WTC11 (cell line): ENCODE measurements at regions not wholly inside any gene's neighbourhood (a gene's known extent, or its start where the extent isn't known, plus 50 kb on each side); places are given as distances from the start of the nearest gene placed in this dataset.

Experiments
- ATAC-seq: fragments of 200-7000 bp; cut with Tn5 transposase; 2 replicates; pipeline ENCODE4 v1.10.0; 2021; ENCODE audit warnings: mild to moderate bottlenecking, moderate library complexity
- CTCF ChIA-PET: fragments of 300-600 bp; sonication (Branson Sonifier 250); formaldehyde crosslinking; loops from one replicate; lab custom pipeline; 2021; ENCODE audit warnings: antibody characterized with exemption; lab: Charles Lee
- POLR2A ChIA-PET: fragments of 350-600 bp; sonication (Branson Sonifier 250); formaldehyde crosslinking; loops from one replicate; lab custom pipeline; 2021; ENCODE audit warnings: antibody characterized with exemption; lab: Charles Lee
- DNase-seq: peaks from one replicate; pipeline ENCODE4 v3.0.0; 2021; ENCODE audit warnings: low spot score
- H3K27ac Mint-ChIP-seq: 2 replicates; pipeline ENCODE4 v1.8.0; 2021; ENCODE audit warnings: mixed read lengths
- H3K27me3 Mint-ChIP-seq: 2 replicates; pipeline ENCODE4 v1.8.0; 2021; ENCODE audit warnings: low read depth, mild to moderate bottlenecking, moderate library complexity, mixed read lengths
- H3K36me3 Mint-ChIP-seq: 2 replicates; pipeline ENCODE4 v1.8.0; 2021; ENCODE audit warnings: mixed read lengths
- H3K4me1 Mint-ChIP-seq: 2 replicates; pipeline ENCODE4 v1.8.0; 2022; ENCODE audit warnings: mixed read lengths
- H3K4me3 Mint-ChIP-seq: 2 replicates; pipeline ENCODE4 v1.8.0; 2021; ENCODE audit warnings: mild to moderate bottlenecking, moderate library complexity, mixed read lengths
- H3K9me3 Mint-ChIP-seq: 2 replicates; pipeline ENCODE4 v1.8.0; 2021; ENCODE audit warnings: mixed read lengths
- CREB1 ChIP-seq: sonication (generic); formaldehyde crosslinking; IDR thresholded peaks from 2 replicates; pipeline ENCODE4 v1.8.0; 2023; ENCODE audit warnings: mild to moderate bottlenecking, missing genetic modification reagents
- E2F5 ChIP-seq: sonication (generic); formaldehyde crosslinking; IDR thresholded peaks from 2 replicates; pipeline ENCODE4 v1.8.1; 2022; ENCODE audit warnings: mild to moderate bottlenecking, moderate library complexity, missing genetic modification reagents
- ETV6 ChIP-seq: sonication (generic); formaldehyde crosslinking; IDR thresholded peaks from 2 replicates; pipeline ENCODE4 v1.8.1; 2022; ENCODE audit warnings: mild to moderate bottlenecking, missing genetic modification reagents
- FOXP1 ChIP-seq: sonication (generic); formaldehyde crosslinking; IDR thresholded peaks from 2 replicates; pipeline ENCODE4 v1.8.0; 2022; ENCODE audit warnings: missing genetic modification reagents, mild to moderate bottlenecking, moderate library complexity, borderline replicate concordance
- IRF1 ChIP-seq: sonication (generic); formaldehyde crosslinking; IDR thresholded peaks from 2 replicates; pipeline ENCODE4 v1.8.0; 2023; ENCODE audit warnings: missing genetic modification reagents
- JAZF1 ChIP-seq: fragments of 250-450 bp; sonication (Bioruptor Pico); IDR thresholded peaks from 2 replicates; pipeline ENCODE4 v1.9.0; 2021; ENCODE audit warnings: moderate library complexity, mild to moderate bottlenecking, inconsistent platforms
- MLX ChIP-seq: sonication (generic); formaldehyde crosslinking; IDR thresholded peaks from 2 replicates; pipeline ENCODE4 v1.8.1; 2023; ENCODE audit warnings: mild to moderate bottlenecking, missing genetic modification reagents, moderate library complexity
- NFE2L1 ChIP-seq: sonication (generic); formaldehyde crosslinking; IDR thresholded peaks from 2 replicates; pipeline ENCODE4 v1.8.1; 2023; ENCODE audit warnings: missing genetic modification reagents
- NFYB ChIP-seq: sonication (generic); formaldehyde crosslinking; conservative IDR thresholded peaks from 2 replicates; pipeline ENCODE4 v1.8.0; 2022; ENCODE audit warnings: low read depth, missing genetic modification reagents
- NR1H2 ChIP-seq: sonication (generic); formaldehyde crosslinking; IDR thresholded peaks from 2 replicates; pipeline ENCODE4 v1.9.0; 2021; ENCODE audit warnings: mild to moderate bottlenecking, moderate library complexity, missing genetic modification reagents
- OVOL2 ChIP-seq: fragments of 250-450 bp; sonication (Bioruptor Pico); IDR thresholded peaks from 2 replicates; pipeline ENCODE4 v1.9.0; 2021; ENCODE audit warnings: mild to moderate bottlenecking, borderline replicate concordance
- RELA ChIP-seq: sonication (generic); formaldehyde crosslinking; IDR thresholded peaks from 2 replicates; pipeline ENCODE4 v1.8.1; 2022; ENCODE audit warnings: missing genetic modification reagents, mild to moderate bottlenecking, borderline replicate concordance
- TCF7 ChIP-seq: sonication (generic); formaldehyde crosslinking; IDR thresholded peaks from 2 replicates; pipeline ENCODE4 v1.8.0; 2022; ENCODE audit warnings: mild to moderate bottlenecking, low read depth, missing genetic modification reagents, moderate library complexity
- TEAD4 ChIP-seq: sonication (generic); formaldehyde crosslinking; IDR thresholded peaks from 2 replicates; pipeline ENCODE4 v1.8.0; 2022; ENCODE audit warnings: mild to moderate bottlenecking, missing genetic modification reagents
- TP53 ChIP-seq: sonication (generic); formaldehyde crosslinking; IDR thresholded peaks from 2 replicates; pipeline ENCODE4 v1.8.1; 2023; ENCODE audit warnings: mild to moderate bottlenecking, missing genetic modification reagents
- USF1 ChIP-seq: sonication (generic); formaldehyde crosslinking; IDR thresholded peaks from 2 replicates; pipeline ENCODE4 v1.8.0; 2022; ENCODE audit warnings: mild to moderate bottlenecking, missing genetic modification reagents
- ZNF219 ChIP-seq: sonication (generic); formaldehyde crosslinking; IDR thresholded peaks from 2 replicates; pipeline ENCODE4 v1.8.0; 2023; ENCODE audit warnings: missing genetic modification reagents, mild to moderate bottlenecking, borderline replicate concordance
- ZNF232 ChIP-seq: sonication (generic); formaldehyde crosslinking; IDR thresholded peaks from 2 replicates; pipeline ENCODE4 v1.8.0; 2022; ENCODE audit warnings: mild to moderate bottlenecking, missing genetic modification reagents
- ZNF396 ChIP-seq: fragments of 250-450 bp; sonication (Bioruptor Pico); IDR thresholded peaks from 2 replicates; pipeline ENCODE4 v1.8.0; 2021; ENCODE audit warnings: mild to moderate bottlenecking, moderate library complexity, borderline replicate concordance
- ZNF416 ChIP-seq: fragments of 250-450 bp; sonication (Bioruptor Pico); IDR thresholded peaks from 2 replicates; pipeline ENCODE4 v1.9.0; 2021; ENCODE audit warnings: mild to moderate bottlenecking, inconsistent platforms
- TF ChIP-seq, protein P1 (sequence below): sonication (generic); formaldehyde crosslinking; IDR thresholded peaks from 2 replicates; pipeline ENCODE4 v1.8.1; 2022; ENCODE audit warnings: mild to moderate bottlenecking, missing genetic modification reagents, moderate library complexity, borderline replicate concordance
- TF ChIP-seq, protein P2 (sequence below): sonication (generic); formaldehyde crosslinking; conservative IDR thresholded peaks from 2 replicates; pipeline ENCODE4 v1.8.1; 2023; ENCODE audit warnings: mild to moderate bottlenecking, low read depth, missing genetic modification reagents, moderate library complexity
- TF ChIP-seq, protein P3 (sequence below): fragments of 250-450 bp; sonication (Bioruptor Pico); conservative IDR thresholded peaks from 2 replicates; pipeline ENCODE4 v1.9.0; 2021; ENCODE audit warnings: mild to moderate bottlenecking

DNA sequence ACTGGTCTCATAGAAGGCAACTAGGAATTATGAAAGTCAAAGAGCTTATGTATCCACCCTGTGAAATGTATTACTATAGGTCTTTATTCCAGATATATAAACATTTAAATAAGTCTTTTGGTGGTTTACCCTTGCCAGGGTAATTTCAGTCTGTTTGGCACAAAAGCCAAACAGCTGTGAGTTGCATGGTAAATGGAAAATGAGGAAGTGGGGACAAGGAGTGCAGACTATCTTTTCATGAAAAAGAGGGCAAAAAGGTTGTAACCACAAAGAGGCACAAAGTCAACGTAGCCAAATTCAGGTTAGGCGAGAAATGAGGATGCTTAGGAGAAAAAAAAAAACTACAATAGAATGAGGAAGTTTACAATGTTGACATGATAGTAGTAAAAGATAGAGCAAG, 492.3 kb upstream of the PRMT6 start (continued):
- TF ChIP-seq ZNF219 (CRISPR knock-in tag) (no peak), NFE2L1 (no peak), TCF7 (CRISPR knock-in tag) (no peak), FOXP1 (no peak), IRF1 (CRISPR knock-in tag) (no peak)
- TF ChIP-seq, protein P1, sequence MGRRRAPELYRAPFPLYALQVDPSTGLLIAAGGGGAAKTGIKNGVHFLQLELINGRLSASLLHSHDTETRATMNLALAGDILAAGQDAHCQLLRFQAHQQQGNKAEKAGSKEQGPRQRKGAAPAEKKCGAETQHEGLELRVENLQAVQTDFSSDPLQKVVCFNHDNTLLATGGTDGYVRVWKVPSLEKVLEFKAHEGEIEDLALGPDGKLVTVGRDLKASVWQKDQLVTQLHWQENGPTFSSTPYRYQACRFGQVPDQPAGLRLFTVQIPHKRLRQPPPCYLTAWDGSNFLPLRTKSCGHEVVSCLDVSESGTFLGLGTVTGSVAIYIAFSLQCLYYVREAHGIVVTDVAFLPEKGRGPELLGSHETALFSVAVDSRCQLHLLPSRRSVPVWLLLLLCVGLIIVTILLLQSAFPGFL, result no peak

DNA sequence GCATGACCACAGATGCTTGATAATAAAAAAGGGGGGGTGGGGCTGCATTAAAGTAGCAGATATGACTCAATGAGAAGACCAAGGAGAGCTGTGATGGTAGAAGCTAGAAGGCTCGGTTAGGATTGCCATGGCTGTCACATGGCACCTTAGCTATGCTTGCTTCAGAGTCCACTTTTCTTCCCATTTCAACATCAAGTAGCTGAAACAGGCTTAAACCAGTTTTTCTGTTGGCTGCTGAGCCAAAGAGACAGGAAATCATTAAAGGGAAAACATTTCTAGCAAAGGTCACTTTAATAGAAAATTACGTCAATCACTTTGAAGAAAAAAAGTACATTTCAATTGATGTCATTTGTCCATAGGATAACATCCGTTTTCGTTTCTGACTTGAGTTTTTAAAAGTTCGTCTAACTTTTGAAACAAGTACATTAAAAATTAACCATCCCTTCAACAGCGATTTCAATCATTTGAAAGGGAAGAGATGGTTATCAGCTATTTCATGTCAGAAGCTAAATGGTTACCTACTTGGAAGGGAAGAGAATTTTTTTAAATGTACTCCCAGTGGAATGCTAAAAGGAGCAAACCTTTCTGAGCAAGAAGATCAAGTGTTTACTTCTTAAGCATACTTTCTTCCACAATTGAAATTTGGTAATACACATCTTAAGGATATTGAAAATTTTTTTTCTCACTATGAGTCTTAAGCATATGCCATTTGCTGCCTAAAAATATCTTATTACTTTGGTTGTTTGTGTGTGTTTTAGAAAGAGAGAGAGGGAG, 488.1 kb upstream of the PRMT6 start:
- ChIA-PET CTCF (no interaction called here), POLR2A (no interaction called here)
- no peaks in the 10 kb centered on the region for H3K27me3 Mint-ChIP-seq
- no peaks in the 10 kb centered on the region for H3K36me3 Mint-ChIP-seq
- ATAC-seq (no peak), DNase-seq (no peak)
- H3K27ac Mint-ChIP-seq, result no peak overlapping the region
- TF ChIP-seq JAZF1 (CRISPR knock-in tag) (no peak), TEAD4 (no peak), NR1H2 (no peak), ZNF416 (CRISPR knock-in tag) (no peak), ZNF396 (CRISPR knock-in tag) (no peak), ZNF219 (CRISPR knock-in tag) (no peak), NFYB (no peak)
- no peak overlapping the region for H3K4me3 Mint-ChIP-seq
- H3K4me1 Mint-ChIP-seq, result peaks cover 8% of the 10 kb centered on the region
- peaks cover 20% of the 10 kb centered on the region for H3K9me3 Mint-ChIP-seq

DNA sequence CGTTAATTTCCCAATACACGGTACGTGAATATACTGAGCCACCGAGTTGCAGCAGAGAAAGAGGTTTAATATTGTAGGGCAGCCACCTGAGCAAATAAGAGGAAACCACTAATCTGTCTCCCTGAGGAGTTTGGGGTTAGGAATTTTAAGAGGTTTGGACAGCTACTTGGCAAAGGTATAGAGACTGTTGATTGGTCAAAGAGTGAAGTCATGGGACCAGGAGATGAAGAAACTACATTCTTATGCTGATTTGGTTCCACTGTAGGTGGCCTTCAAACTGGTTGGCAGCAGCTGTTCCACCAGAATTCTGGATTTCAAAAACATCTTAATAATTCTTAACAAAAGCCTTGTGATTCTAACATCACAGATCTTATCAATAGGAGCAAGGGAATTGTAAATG, 485.4 kb upstream of the PRMT6 start:
- DNase-seq (no peak), ATAC-seq (peak; percentile 61)
- TF ChIP-seq TCF7 (CRISPR knock-in tag) (no peak), USF1 (CRISPR knock-in tag) (no peak), ZNF232 (CRISPR knock-in tag) (no peak), TP53 (no peak)
- TF ChIP-seq, protein P2, sequence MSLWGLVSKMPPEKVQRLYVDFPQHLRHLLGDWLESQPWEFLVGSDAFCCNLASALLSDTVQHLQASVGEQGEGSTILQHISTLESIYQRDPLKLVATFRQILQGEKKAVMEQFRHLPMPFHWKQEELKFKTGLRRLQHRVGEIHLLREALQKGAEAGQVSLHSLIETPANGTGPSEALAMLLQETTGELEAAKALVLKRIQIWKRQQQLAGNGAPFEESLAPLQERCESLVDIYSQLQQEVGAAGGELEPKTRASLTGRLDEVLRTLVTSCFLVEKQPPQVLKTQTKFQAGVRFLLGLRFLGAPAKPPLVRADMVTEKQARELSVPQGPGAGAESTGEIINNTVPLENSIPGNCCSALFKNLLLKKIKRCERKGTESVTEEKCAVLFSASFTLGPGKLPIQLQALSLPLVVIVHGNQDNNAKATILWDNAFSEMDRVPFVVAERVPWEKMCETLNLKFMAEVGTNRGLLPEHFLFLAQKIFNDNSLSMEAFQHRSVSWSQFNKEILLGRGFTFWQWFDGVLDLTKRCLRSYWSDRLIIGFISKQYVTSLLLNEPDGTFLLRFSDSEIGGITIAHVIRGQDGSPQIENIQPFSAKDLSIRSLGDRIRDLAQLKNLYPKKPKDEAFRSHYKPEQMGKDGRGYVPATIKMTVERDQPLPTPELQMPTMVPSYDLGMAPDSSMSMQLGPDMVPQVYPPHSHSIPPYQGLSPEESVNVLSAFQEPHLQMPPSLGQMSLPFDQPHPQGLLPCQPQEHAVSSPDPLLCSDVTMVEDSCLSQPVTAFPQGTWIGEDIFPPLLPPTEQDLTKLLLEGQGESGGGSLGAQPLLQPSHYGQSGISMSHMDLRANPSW (CRISPR knock-in tag), result no peak
- Mint-ChIP-seq H3K4me1 (peaks cover 8% of the 10 kb centered on the region), H3K27ac (no peak overlapping the region), H3K27me3 (no peaks in the 10 kb centered on the region), H3K9me3 (peaks cover 27% of the 10 kb centered on the region), H3K36me3 (no peaks in the 10 kb centered on the region), H3K4me3 (no peak overlapping the region)
- POLR2A ChIA-PET, result no interaction called here
- CTCF ChIA-PET, result no interaction called here

DNA sequence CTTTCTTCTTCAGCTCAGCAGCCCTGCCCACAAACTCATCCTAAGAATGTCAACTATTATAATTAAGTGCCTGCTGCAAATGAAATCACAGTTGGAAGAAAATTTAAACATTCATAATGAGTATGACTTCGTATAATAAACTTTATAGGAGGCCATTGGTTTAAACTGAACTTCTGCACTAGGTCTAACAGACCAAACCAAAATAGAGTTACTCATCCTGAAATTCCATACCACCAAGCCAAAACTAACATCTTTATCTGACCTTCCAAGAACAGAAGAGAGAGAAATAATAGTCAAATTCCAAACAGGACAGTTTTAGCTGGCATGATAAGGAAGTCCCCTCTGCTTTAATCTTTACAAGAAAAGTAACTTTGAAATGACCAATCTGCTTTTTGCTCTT, 472.4 kb upstream of the PRMT6 start:
- Mint-ChIP-seq H3K36me3 (peaks cover 7% of the 10 kb centered on the region), H3K4me3 (no peak overlapping the region), H3K27ac (no peak overlapping the region), H3K4me1 (no peaks in the 10 kb centered on the region), H3K27me3 (no peaks in the 10 kb centered on the region; the same call in 1 of the 2 replicates), H3K9me3 (peaks cover 33% of the 10 kb centered on the region)
- DNase-seq (no peak), ATAC-seq (no peak)
- CTCF ChIA-PET, result no interaction called here
- POLR2A ChIA-PET, result no interaction called here
- TF ChIP-seq RELA (CRISPR knock-in tag) (no peak), E2F5 (CRISPR knock-in tag) (no peak), OVOL2 (CRISPR knock-in tag) (no peak), MLX (CRISPR knock-in tag) (no peak), ETV6 (CRISPR knock-in tag) (no peak), CREB1 (no peak)
- TF ChIP-seq, protein P3, sequence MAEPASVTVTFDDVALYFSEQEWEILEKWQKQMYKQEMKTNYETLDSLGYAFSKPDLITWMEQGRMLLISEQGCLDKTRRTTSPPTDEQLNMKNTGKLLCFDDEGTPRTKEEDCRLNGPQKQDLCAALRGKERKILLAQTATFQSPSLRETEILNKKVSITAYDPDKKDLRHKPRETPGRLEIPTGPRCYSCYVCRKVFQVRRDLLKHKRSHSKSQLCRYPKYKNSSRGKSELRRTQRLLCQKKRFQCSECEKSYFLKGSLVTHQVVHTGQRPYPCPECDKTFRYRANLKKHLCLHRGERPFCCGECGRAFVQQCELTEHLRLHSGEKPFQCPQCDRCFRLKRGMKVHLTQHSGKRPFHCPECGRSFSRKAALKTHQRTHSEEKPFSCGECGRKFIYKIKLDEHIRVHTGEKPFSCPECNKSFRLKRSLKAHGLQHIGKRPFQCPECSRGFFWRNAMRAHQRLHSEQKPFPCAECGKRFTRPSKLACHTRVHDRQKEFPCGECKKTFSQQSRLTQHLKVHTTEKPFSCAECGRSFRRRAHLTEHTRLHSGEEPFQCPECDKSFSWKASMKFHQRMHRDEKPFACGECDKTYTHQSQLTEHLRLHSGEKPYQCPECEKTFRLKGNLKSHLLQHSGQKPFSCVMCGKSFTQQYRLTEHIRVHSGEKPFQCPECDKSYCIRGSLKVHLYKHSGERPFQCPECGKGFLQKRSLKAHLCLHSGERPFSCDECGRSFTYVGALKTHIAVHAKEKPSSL (CRISPR knock-in tag), result no peak
